ENCODE measurements at regions not wholly inside any gene's neighbourhood (a gene's known extent, or its start where the extent isn't known, plus 50 kb on each side); places are given as distances from the start of the nearest gene placed in this dataset.

- Histone ChIP-seq H3K36me3 (ENCODE audit: low read depth) (no peaks in the 10 kb centered on the region), H3K4me3 (no peak overlapping the region), H3K9me3 (no peaks in the 10 kb centered on the region), H3K4me1 (ENCODE audit: low read depth) (no peaks in the 10 kb centered on the region)
- no peak for TF ChIP-seq CTCF (IDR thresholded peaks at IDR 0.05)
- no peak for ATAC-seq
- intact Hi-C loops (cut with DNase I, micrococcal nuclease) = no loop called here
- no peak for DNase-seq
Measured at GRCh38 chr2:126220331-126220730, 435.6 kb upstream of the GYPC start.

- ATAC-seq = no peak
- no peak for TF ChIP-seq CTCF (IDR thresholded peaks at IDR 0.05)
Measured at GRCh38 chr2:126221506-126221905, 434.5 kb upstream of the GYPC start.

GRCh38 chr2:126222278-126222677 lies 433.7 kb upstream of the GYPC start:
- ATAC-seq (no peak), DNase-seq (no peak)

More at GRCh38 chr2:126221506-126221905, 434.5 kb upstream of the GYPC start:
- intact Hi-C loops (cut with DNase I, micrococcal nuclease) = no loop called here
- no peaks in the 10 kb centered on the region for H3K4me1 ChIP-seq (ENCODE audit: low read depth)
- no peaks in the 10 kb centered on the region for H3K9me3 ChIP-seq
- no peak overlapping the region for H3K4me3 ChIP-seq
- DNase-seq = no peak
- H3K36me3 ChIP-seq (ENCODE audit: low read depth) = no peaks in the 10 kb centered on the region

GRCh38 chr2:126224776-126225175 lies 431.2 kb upstream of the GYPC start:
- no peak for ATAC-seq
- intact Hi-C loops (cut with DNase I, micrococcal nuclease) = no loop called here
- no peak for DNase-seq

More at GRCh38 chr2:126222278-126222677, 433.7 kb upstream of the GYPC start:
- H3K4me3 ChIP-seq = no peak overlapping the region
- no peaks in the 10 kb centered on the region for H3K4me1 ChIP-seq (ENCODE audit: low read depth)
- TF ChIP-seq CTCF (IDR thresholded peaks at IDR 0.05) = no peak
- H3K36me3 ChIP-seq (ENCODE audit: low read depth) = no peaks in the 10 kb centered on the region
- no peaks in the 10 kb centered on the region for H3K9me3 ChIP-seq
- intact Hi-C loops (cut with DNase I, micrococcal nuclease) = no loop called here

GRCh38 chr2:126227250-126227649 lies 428.7 kb upstream of the GYPC start:
- Histone ChIP-seq H3K4me1 (ENCODE audit: low read depth) (no peaks in the 10 kb centered on the region), H3K4me3 (no peak overlapping the region), H3K9me3 (peaks cover 6% of the 10 kb centered on the region), H3K36me3 (ENCODE audit: low read depth) (no peaks in the 10 kb centered on the region)
- TF ChIP-seq CTCF (IDR thresholded peaks at IDR 0.05) = no peak
- ATAC-seq = no peak
- DNase-seq = no peak
- intact Hi-C loops (cut with DNase I, micrococcal nuclease) = no loop called here

More at GRCh38 chr2:126224776-126225175, 431.2 kb upstream of the GYPC start:
- Histone ChIP-seq H3K36me3 (ENCODE audit: low read depth) (no peaks in the 10 kb centered on the region), H3K9me3 (peaks cover 6% of the 10 kb centered on the region), H3K4me1 (ENCODE audit: low read depth) (no peaks in the 10 kb centered on the region), H3K4me3 (no peak overlapping the region)
- TF ChIP-seq CTCF (IDR thresholded peaks at IDR 0.05) = no peak

- H3K4me3 ChIP-seq = no peak overlapping the region
- H3K36me3 ChIP-seq (ENCODE audit: low read depth) = no peaks in the 10 kb centered on the region
- no peak for DNase-seq
- no peak for TF ChIP-seq CTCF (IDR thresholded peaks at IDR 0.05)
- intact Hi-C loops (cut with DNase I, micrococcal nuclease) = no loop called here
- peaks cover 6% of the 10 kb centered on the region for H3K9me3 ChIP-seq
- H3K4me1 ChIP-seq (ENCODE audit: low read depth) = no peaks in the 10 kb centered on the region
- no peak for ATAC-seq
Measured at GRCh38 chr2:126228531-126228930, 427.4 kb upstream of the GYPC start.

All from mucosa of descending colon (tissue), 3 donors.